CD14-positive monocyte (primary cell): ENCODE measurements at regions not wholly inside any gene's neighbourhood (a gene's known extent, or its start where the extent isn't known, plus 50 kb on each side); places are given as distances from the start of the nearest gene placed in this dataset.

Experiments
- DNase-seq, 3 donors: peaks; one replicate each; pipeline ENCODE4 v3.0.0-alpha.2; 2011 to 2022
- H2AFZ ChIP-seq: 2 replicates; pipeline ENCODE4 v1.6.0; 2012; ENCODE audit warnings: mild to moderate bottlenecking, low read depth, low read length, inconsistent platforms; ENCODE audit not compliant: insufficient read depth, poor library complexity, severe bottlenecking
- H3K27ac ChIP-seq, 2 donors: 1 replicate in 1 of 2; 2 replicates in 1 of 2; pipeline ENCODE4 v1.5.1; 2012 to 2013; ENCODE audit warnings: low read length in 2 of 2, control low read depth in 1 of 2, inconsistent platforms in 1 of 2, low read depth in 1 of 2, mild to moderate bottlenecking in 1 of 2
- H3K27me3 ChIP-seq, 2 donors: one replicate each; pipeline versions ENCODE4 v1.6.0 to v1.6.1; 2011 to 2013; ENCODE audit warnings: low read length in 2 of 2; ENCODE audit not compliant: control insufficient read depth in 2 of 2, insufficient read depth in 2 of 2
- H3K36me3 ChIP-seq, 2 donors: replicated peaks in 1 of 2; 1 replicate in 1 of 2; 2 replicates in 1 of 2; pipeline versions ENCODE4 v1.5.1 to v1.6.1; 2012 to 2013; ENCODE audit warnings: low read length in 2 of 2, control low read depth in 1 of 2, inconsistent platforms in 1 of 2, mild to moderate bottlenecking in 1 of 2; ENCODE audit not compliant: insufficient read depth in 2 of 2, control insufficient read depth in 1 of 2
- H3K4me1 ChIP-seq, 2 donors: 1 replicate in 1 of 2; 2 replicates in 1 of 2; pipeline versions ENCODE4 v1.5.1 to v1.6.1; 2012 to 2013; ENCODE audit warnings: low read length in 2 of 2, control low read depth in 1 of 2, inconsistent platforms in 1 of 2, mild to moderate bottlenecking in 1 of 2, moderate library complexity in 1 of 2; ENCODE audit not compliant: insufficient read depth in 2 of 2, control insufficient read depth in 1 of 2
- H3K4me2 ChIP-seq: replicated peaks from 2 replicates; pipeline ENCODE3; 2012; ENCODE audit warnings: low read length, moderate library complexity, mild to moderate bottlenecking; ENCODE audit not compliant: poor library complexity, severe bottlenecking; ENCODE audit errors: extremely low read depth
- H3K4me3 ChIP-seq, 3 experiments: fragments of 200-600 bp in 1 of 3; sonication (generic) in 1 of 3; replicated peaks in 1 of 3; 1 replicate in 2 of 3; 2 replicates in 1 of 3; pipeline ENCODE4 v1.5.1; 2011 to 2013; ENCODE audit warnings: low read length in 3 of 3, mild to moderate bottlenecking in 3 of 3, control low read depth in 2 of 3, low read depth in 2 of 3, inconsistent platforms in 1 of 3, moderate library complexity in 1 of 3
- H3K79me2 ChIP-seq: 2 replicates; pipeline ENCODE4 v1.6.0; 2012; ENCODE audit warnings: mild to moderate bottlenecking, control low read depth, inconsistent platforms, low read length, moderate library complexity; ENCODE audit not compliant: insufficient read depth
- H3K9ac ChIP-seq: 2 replicates; pipeline ENCODE4 v1.6.0; 2017; ENCODE audit warnings: low read length, mild to moderate bottlenecking; ENCODE audit not compliant: insufficient read depth, poor library complexity, severe bottlenecking
- H3K9me3 ChIP-seq, 2 donors: replicated peaks in 1 of 2; 1 replicate in 1 of 2; 2 replicates in 1 of 2; pipeline versions ENCODE4 v1.5.1 to v1.6.1; 2012 to 2013; ENCODE audit warnings: low read length in 2 of 2, control low read depth in 1 of 2; ENCODE audit not compliant: control insufficient read depth in 1 of 2, insufficient read depth in 1 of 2
- H4K20me1 ChIP-seq: 2 replicates; pipeline ENCODE4 v1.6.0; 2012; ENCODE audit warnings: mild to moderate bottlenecking, low read length, control low read depth, moderate library complexity; ENCODE audit not compliant: insufficient read depth
- H3K27ac Mint-ChIP-seq, 7 donors: one replicate each; pipeline ENCODE4 v1.8.0; 2020; ENCODE audit warnings: mild to moderate bottlenecking in 7 of 7, mixed read lengths in 7 of 7, moderate library complexity in 6 of 7, inconsistent platforms in 2 of 7
- H3K27me3 Mint-ChIP-seq, 3 donors: one replicate each; pipeline ENCODE4 v1.8.0; 2021 to 2022; ENCODE audit warnings: low read depth in 3 of 3, mild to moderate bottlenecking in 3 of 3, mixed read lengths in 3 of 3, moderate library complexity in 3 of 3, inconsistent platforms in 1 of 3
- H3K36me3 Mint-ChIP-seq, 2 donors: one replicate each; pipeline ENCODE4 v1.8.0; 2020; ENCODE audit warnings: mixed read lengths in 2 of 2, inconsistent platforms in 1 of 2, mild to moderate bottlenecking in 1 of 2
- H3K4me1 Mint-ChIP-seq: one replicate; pipeline ENCODE4 v1.8.0; 2020; ENCODE audit warnings: mild to moderate bottlenecking, mixed read lengths
- H3K4me3 Mint-ChIP-seq, 2 donors: one replicate each; pipeline ENCODE4 v1.8.0; 2020; ENCODE audit warnings: mild to moderate bottlenecking in 2 of 2, mixed read lengths in 2 of 2, moderate library complexity in 1 of 2
- H3K9me3 Mint-ChIP-seq, 7 donors: one replicate each; pipeline ENCODE4 v1.8.0; 2020 to 2022; ENCODE audit warnings: mixed read lengths in 7 of 7, mild to moderate bottlenecking in 6 of 7, moderate library complexity in 6 of 7, inconsistent platforms in 2 of 7
- WGBS: methylation state at CpG from one replicate; pipeline ENCODE4 v1.1.5; 2013; ENCODE audit warnings: missing lambda C conversion rate; ENCODE audit not compliant: insufficient coverage; 5-methylcytosine and 5-hydroxymethylcytosine counted together
- intact Hi-C, 2 donors: fragments of 100-400 bp; cut with micrococcal nuclease; formaldehyde crosslinking; loops; one replicate each; pipeline versions ENCODE4 v1.15.0 to v1.15.1; 2023
- TF ChIP-seq, protein P1 (sequence below): fragments of 200-600 bp; IDR thresholded peaks from one replicate; pipeline ENCODE4 v1.8.0; 2022; ENCODE audit warnings: antibody characterized with exemption, mild to moderate bottlenecking

DNA sequence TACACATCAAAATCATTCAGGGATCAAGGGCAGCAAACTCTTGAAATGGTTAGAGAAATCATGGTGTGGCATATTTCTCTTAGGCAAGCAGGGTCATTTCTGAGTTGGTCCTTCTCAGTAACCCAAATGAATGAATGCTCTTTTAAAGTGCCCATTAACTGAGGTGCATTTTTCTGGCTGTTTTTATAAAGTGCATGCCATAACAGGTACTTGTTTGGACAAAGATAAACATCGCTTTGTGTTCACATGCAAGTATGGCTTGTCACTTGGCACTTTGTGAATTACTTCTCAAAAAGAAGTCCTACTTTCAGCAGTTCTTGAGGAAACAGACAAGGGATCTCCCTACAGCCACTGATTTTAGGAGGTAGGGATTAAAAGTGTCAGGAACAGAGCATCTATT is 64.8 kb upstream of the IFNE start:
- Histone ChIP-seq H3K27ac (no peak overlapping the region), H3K4me2 (no peak overlapping the region), H3K9me3 (no peaks in the 10 kb centered on the region), H3K79me2 (no peaks in the 10 kb centered on the region), H4K20me1 (no peaks in the 10 kb centered on the region), H2AFZ (no peak overlapping the region), H3K4me3 (no peak overlapping the region), H3K9ac (no peak overlapping the region), H3K36me3 (no peaks in the 10 kb centered on the region), H3K4me1 (no peaks in the 10 kb centered on the region), H3K27me3 (peaks cover 3 to 7% of the 10 kb centered on the region in 2 donors)
- no peak overlapping the region for H3K4me3 Mint-ChIP-seq
- intact Hi-C loops, result no loop called here
- TF ChIP-seq, protein P1, sequence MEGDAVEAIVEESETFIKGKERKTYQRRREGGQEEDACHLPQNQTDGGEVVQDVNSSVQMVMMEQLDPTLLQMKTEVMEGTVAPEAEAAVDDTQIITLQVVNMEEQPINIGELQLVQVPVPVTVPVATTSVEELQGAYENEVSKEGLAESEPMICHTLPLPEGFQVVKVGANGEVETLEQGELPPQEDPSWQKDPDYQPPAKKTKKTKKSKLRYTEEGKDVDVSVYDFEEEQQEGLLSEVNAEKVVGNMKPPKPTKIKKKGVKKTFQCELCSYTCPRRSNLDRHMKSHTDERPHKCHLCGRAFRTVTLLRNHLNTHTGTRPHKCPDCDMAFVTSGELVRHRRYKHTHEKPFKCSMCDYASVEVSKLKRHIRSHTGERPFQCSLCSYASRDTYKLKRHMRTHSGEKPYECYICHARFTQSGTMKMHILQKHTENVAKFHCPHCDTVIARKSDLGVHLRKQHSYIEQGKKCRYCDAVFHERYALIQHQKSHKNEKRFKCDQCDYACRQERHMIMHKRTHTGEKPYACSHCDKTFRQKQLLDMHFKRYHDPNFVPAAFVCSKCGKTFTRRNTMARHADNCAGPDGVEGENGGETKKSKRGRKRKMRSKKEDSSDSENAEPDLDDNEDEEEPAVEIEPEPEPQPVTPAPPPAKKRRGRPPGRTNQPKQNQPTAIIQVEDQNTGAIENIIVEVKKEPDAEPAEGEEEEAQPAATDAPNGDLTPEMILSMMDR, result no peak
- H3K36me3 Mint-ChIP-seq, result no peaks in the 10 kb centered on the region
- peaks cover 0 to 2% (median 0%) of the 10 kb centered on the region in 7 donors for H3K9me3 Mint-ChIP-seq
- no peak for DNase-seq
- no peaks in the 10 kb centered on the region for H3K4me1 Mint-ChIP-seq
- H3K27ac Mint-ChIP-seq, result no peak overlapping the region
- no CpG with 5 or more reads among the region's 1 CpG for WGBS
- peaks cover 0 to 9% (median 2%) of the 10 kb centered on the region in 3 donors for H3K27me3 Mint-ChIP-seq

DNA sequence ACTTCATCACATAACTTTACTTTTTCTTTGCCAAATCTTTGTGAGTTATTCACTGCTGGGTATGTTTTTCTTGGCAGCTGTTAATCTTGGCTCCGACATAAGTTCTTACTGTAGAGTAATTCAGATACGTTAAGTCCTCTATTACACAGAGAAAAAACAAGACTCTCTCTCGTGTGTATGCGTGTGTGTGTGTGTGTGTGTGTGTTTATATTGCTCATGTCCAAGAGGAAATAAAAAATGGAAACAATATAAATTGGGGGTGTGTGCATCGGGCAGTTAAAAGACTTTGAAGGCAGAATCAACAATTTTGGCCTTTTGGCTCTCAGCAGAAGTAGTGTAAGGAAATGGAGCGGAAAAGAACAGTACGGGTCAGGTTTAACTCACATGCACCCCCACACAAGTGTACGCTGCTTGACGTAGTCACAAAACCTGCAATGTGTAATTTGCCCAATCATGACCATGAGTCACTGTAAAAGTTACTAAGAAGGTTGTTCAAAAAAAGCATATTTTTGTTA is 67.2 kb upstream of the IFNE start:
- H3K79me2 ChIP-seq, result no peaks in the 10 kb centered on the region
- no peaks in the 10 kb centered on the region for H3K4me1 ChIP-seq
- no peak overlapping the region for H3K9ac ChIP-seq
- no peak for DNase-seq
- H4K20me1 ChIP-seq, result no peaks in the 10 kb centered on the region
- H3K27ac Mint-ChIP-seq, result no peak overlapping the region
- peaks cover 0 to 1% (median 0%) of the 10 kb centered on the region in 7 donors for H3K9me3 Mint-ChIP-seq
- TF ChIP-seq, protein P1, result no peak
- peaks cover 3 to 11% (median 3%) of the 10 kb centered on the region in 3 donors for H3K27me3 Mint-ChIP-seq
- H3K36me3 ChIP-seq, result no peaks in the 10 kb centered on the region
- no peak overlapping the region for H3K4me3 ChIP-seq
- H3K27me3 ChIP-seq, result peaks cover 19 to 20% of the 10 kb centered on the region in 2 donors
- 83% methylated on average over 1 of the region's 9 CpGs for WGBS
- no peak overlapping the region for H2AFZ ChIP-seq
- H3K36me3 Mint-ChIP-seq, result no peaks in the 10 kb centered on the region
- H3K4me1 Mint-ChIP-seq, result no peaks in the 10 kb centered on the region
- H3K4me3 Mint-ChIP-seq, result no peak overlapping the region
- intact Hi-C loops, result no loop called here
- H3K9me3 ChIP-seq, result no peaks in the 10 kb centered on the region
- H3K27ac ChIP-seq, result no peak overlapping the region
- no peak overlapping the region for H3K4me2 ChIP-seq
